IMR-90 (cell line): ENCODE measurements at regions not wholly inside any gene's neighbourhood (a gene's known extent, or its start where the extent isn't known, plus 50 kb on each side); places are given as distances from the start of the nearest gene placed in this dataset.

Experiments
- ATAC-seq: fragments of 200-7000 bp; cut with Tn5 transposase; 2 replicates; pipeline ENCODE4 v1.9.1; 2020; ENCODE audit warnings: low read depth, mild to moderate bottlenecking, moderate library complexity
- BruUV-seq: library from RNA; stranded (reverse); fragments of 400-500 nt; replicated peaks from 2 replicates; lab custom pipeline; 2021; lab: Mats Ljungman, UMichigan
- CTCF ChIA-PET: fragments of 300-600 bp; formaldehyde crosslinking; extraction: SDS; loops from one replicate; lab custom pipeline; 2021; ENCODE audit warnings: antibody characterized with exemption; lab: Yijun Ruan, JAX
- POLR2A ChIA-PET: fragments of 300-600 bp; sonication (Branson Sonifier 250); formaldehyde crosslinking; loops from one replicate; lab custom pipeline; 2022; ENCODE audit warnings: antibody characterized with exemption; ENCODE audit not compliant: unreplicated experiment; lab: Charles Lee
- DNase-seq: peaks from one replicate; pipeline ENCODE4 v3.0.0; 2013
- H2AFZ ChIP-seq: replicated peaks from 2 replicates; pipeline ENCODE3; 2013; ENCODE audit warnings: low read length, mild to moderate bottlenecking; ENCODE audit not compliant: poor library complexity
- H2AK5ac ChIP-seq: 2 replicates; pipeline ENCODE4 v1.6.1; 2013; ENCODE audit warnings: low read depth, low read length, inconsistent platforms
- H2AK9ac ChIP-seq: replicated peaks from 2 replicates; pipeline ENCODE3; 2013; ENCODE audit warnings: mild to moderate bottlenecking, low read depth, low read length, moderate library complexity; ENCODE audit not compliant: poor library complexity
- H2BK120ac ChIP-seq: 2 replicates; pipeline ENCODE4 v1.6.1; 2013; ENCODE audit warnings: low read depth, low read length, inconsistent platforms
- H2BK15ac ChIP-seq: 3 replicates; pipeline ENCODE4 v1.6.1; 2013; ENCODE audit warnings: low read depth, low read length, inconsistent platforms
- H2BK20ac ChIP-seq: 2 replicates; pipeline ENCODE4 v1.6.1; 2013; ENCODE audit warnings: low read depth, mild to moderate bottlenecking, inconsistent platforms, low read length, moderate library complexity
- H2BK5ac ChIP-seq: 2 replicates; pipeline ENCODE4 v1.6.1; 2013; ENCODE audit warnings: mild to moderate bottlenecking, low read depth, low read length, inconsistent platforms; ENCODE audit not compliant: poor library complexity, severe bottlenecking
- H3K14ac ChIP-seq: replicated peaks from 2 replicates; pipeline ENCODE4 v1.6.1; 2013; ENCODE audit warnings: low read depth, low read length, inconsistent platforms
- H3K18ac ChIP-seq: 2 replicates; pipeline ENCODE4 v1.6.1; 2013; ENCODE audit warnings: low read depth, low read length, control low read depth
- H3K23ac ChIP-seq: 2 replicates; pipeline ENCODE4 v1.6.1; 2013; ENCODE audit warnings: low read depth, low read length, inconsistent platforms
- H3K27ac ChIP-seq: 2 replicates; pipeline ENCODE4 v1.5.1; 2013; ENCODE audit warnings: mild to moderate bottlenecking, control low read depth, low read length; ENCODE audit not compliant: insufficient read depth
- H3K27me3 ChIP-seq: 2 replicates; pipeline ENCODE4 v1.6.1; 2013; ENCODE audit warnings: low read length; ENCODE audit not compliant: control insufficient read depth, insufficient read depth
- H3K36me3 ChIP-seq: 2 replicates; pipeline ENCODE4 v1.6.1; 2013; ENCODE audit warnings: low read length, mixed read lengths; ENCODE audit not compliant: control insufficient read depth, insufficient read depth
- H3K4ac ChIP-seq: 2 replicates; pipeline ENCODE4 v1.6.1; 2013; ENCODE audit warnings: low read depth, low read length, inconsistent platforms
- H3K4me1 ChIP-seq: 2 replicates; pipeline ENCODE4 v1.6.1; 2013; ENCODE audit warnings: low read length, mixed read lengths; ENCODE audit not compliant: control insufficient read depth, insufficient read depth
- H3K4me2 ChIP-seq: 2 replicates; pipeline ENCODE4 v1.6.1; 2013; ENCODE audit warnings: low read depth, mild to moderate bottlenecking, control low read depth, low read length, moderate library complexity
- H3K4me3 ChIP-seq: 2 replicates; pipeline ENCODE4 v1.5.1; 2013; ENCODE audit warnings: low read depth, mild to moderate bottlenecking, control low read depth, low read length, moderate library complexity; ENCODE audit not compliant: insufficient read depth
- H3K56ac ChIP-seq: 2 replicates; pipeline ENCODE4 v1.6.1; 2013; ENCODE audit warnings: low read length, inconsistent platforms; ENCODE audit not compliant: insufficient read depth; ENCODE audit errors: extremely low read depth
- H3K79me1 ChIP-seq, 2 experiments: 2 replicates each; pipeline ENCODE4 v1.6.1; 2013; ENCODE audit warnings: low read length in 2 of 2, inconsistent platforms in 1 of 2, low read depth in 1 of 2
- H3K9ac ChIP-seq: 2 replicates; pipeline ENCODE4 v1.6.1; 2013; ENCODE audit warnings: low read depth, low read length, control low read depth
- H3K9me1 ChIP-seq: 2 replicates; pipeline ENCODE4 v1.6.1; 2013; ENCODE audit warnings: low read length, inconsistent platforms; ENCODE audit not compliant: insufficient read depth
- H3K9me3 ChIP-seq: 2 replicates; pipeline ENCODE4 v1.6.1; 2013; ENCODE audit warnings: low read length; ENCODE audit not compliant: control insufficient read depth, insufficient read depth
- H4K20me1 ChIP-seq: 2 replicates; pipeline ENCODE4 v1.6.1; 2013; ENCODE audit warnings: low read length, inconsistent platforms; ENCODE audit not compliant: insufficient read depth
- H4K5ac ChIP-seq: 2 replicates; pipeline ENCODE4 v1.6.1; 2013; ENCODE audit warnings: mild to moderate bottlenecking, low read depth, low read length, control low read depth
- H4K8ac ChIP-seq, 2 experiments: 2 replicates each; pipeline ENCODE4 v1.6.1; 2013; ENCODE audit warnings: low read depth in 2 of 2, low read length in 2 of 2, control low read depth in 1 of 2, inconsistent platforms in 1 of 2
- H4K91ac ChIP-seq: 2 replicates; pipeline ENCODE4 v1.6.1; 2013; ENCODE audit warnings: low read depth, low read length, inconsistent platforms; ENCODE audit not compliant: insufficient read depth
- BHLHE40 ChIP-seq: fragments of 150-350 bp; IDR thresholded peaks from 2 replicates; pipeline ENCODE4 v1.6.1; 2016; ENCODE audit warnings: mild to moderate bottlenecking, low read depth, low read length
- CEBPB ChIP-seq: IDR thresholded peaks from 2 replicates; pipeline ENCODE4 v1.6.1; 2012; ENCODE audit warnings: low read depth, low read length, improper control_type of control experiment
- RCOR1 ChIP-seq: IDR thresholded peaks from 2 replicates; pipeline ENCODE4 v1.6.1; 2012; ENCODE audit warnings: mild to moderate bottlenecking, low read length, improper control_type of control experiment; ENCODE audit not compliant: insufficient replicate concordance
- RFX5 ChIP-seq: IDR thresholded peaks from 2 replicates; pipeline ENCODE4 v1.8.0; 2012; ENCODE audit warnings: low read depth, mild to moderate bottlenecking, low read length, moderate library complexity
- WGBS, 2 experiments: methylation state at CpG; one replicate each; pipeline versions ENCODE4 v1.1.5 to v1.1.7; 2013; ENCODE audit warnings: missing lambda C conversion rate in 2 of 2; ENCODE audit not compliant: insufficient read length in 1 of 2; ENCODE audit errors: extremely low coverage in 2 of 2; 5-methylcytosine and 5-hydroxymethylcytosine counted together
- dilution Hi-C: fragments of 300-500 bp; cut with HindIII; formaldehyde crosslinking; loops from one replicate; pipeline ENCODE4 v1.14.3; 2018; ENCODE audit warnings: low sequenced_read_pairs; ENCODE audit not compliant: unreplicated experiment
- in situ Hi-C: fragments of 300-500 bp; cut with MboI; formaldehyde crosslinking; loops from 3 replicates; pipeline ENCODE4 v1.14.3; 2019; ENCODE audit warnings: low sequenced_read_pairs, inconsistent platforms, mixed read lengths
- intact Hi-C: fragments of 100-400 bp; cut with micrococcal nuclease; formaldehyde crosslinking; loops from 2 replicates; pipeline ENCODE4 v1.10.0; 2022
- TF ChIP-seq, protein P1 (sequence below): conservative IDR thresholded peaks from 2 replicates; pipeline ENCODE4 v1.5.1; 2012; ENCODE audit warnings: mild to moderate bottlenecking, low read depth, low read length, improper control_type of control experiment
- TF ChIP-seq, protein P2 (sequence below): fragments of 150-350 bp; IDR thresholded peaks from 2 replicates; pipeline ENCODE4 v1.6.1; 2017; ENCODE audit warnings: mild to moderate bottlenecking, antibody characterized with exemption, low read length, low read depth
- TF ChIP-seq, protein P3 (sequence below): fragments of 150-350 bp; IDR thresholded peaks from 2 replicates; pipeline ENCODE4 v1.6.1; 2016; ENCODE audit warnings: low read depth, mild to moderate bottlenecking, low read length, moderate library complexity, borderline replicate concordance

DNA sequence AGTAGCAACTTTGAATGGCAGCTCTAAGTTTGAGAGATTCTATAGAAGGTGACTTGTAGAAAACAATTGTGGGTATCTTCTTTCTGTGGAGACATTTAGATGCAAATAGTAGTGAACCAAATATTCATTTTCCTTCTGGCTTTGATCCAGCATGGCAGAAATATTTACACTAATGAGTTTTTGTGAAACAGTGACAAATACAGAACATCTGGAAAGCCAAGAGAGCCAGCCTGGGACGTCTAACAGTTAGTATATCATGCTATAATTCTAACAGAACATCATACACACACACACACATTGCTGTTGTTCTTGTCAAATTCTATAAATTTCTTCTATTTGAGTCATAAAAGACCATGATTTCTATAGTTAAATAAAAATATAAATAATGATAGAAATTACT is 1777.9 kb downstream of the ARAP2 start:
- Histone ChIP-seq H4K5ac (no peak overlapping the region), H2AK9ac (no peak overlapping the region), H3K36me3 (no peaks in the 10 kb centered on the region), H3K18ac (no peak overlapping the region), H3K27ac (no peak overlapping the region), H3K9ac (no peak overlapping the region), H3K79me1 (no peaks in the 10 kb centered on the region), H3K9me3 (no peaks in the 10 kb centered on the region), H4K91ac (no peak overlapping the region), H3K23ac (no peak overlapping the region), H2BK5ac (no peak overlapping the region), H3K9me1 (no peaks in the 10 kb centered on the region), H3K27me3 (no peaks in the 10 kb centered on the region), H4K20me1 (no peaks in the 10 kb centered on the region), H3K14ac (no peak overlapping the region), H3K4me3 (no peak overlapping the region), H2BK20ac (no peak overlapping the region), H2AFZ (no peak overlapping the region), H2BK120ac (no peak overlapping the region), H2AK5ac (no peak overlapping the region), H3K56ac (no peak overlapping the region), H3K4ac (no peak overlapping the region), H2BK15ac (no peak overlapping the region), H4K8ac (no peak overlapping the region), H3K4me1 (no peaks in the 10 kb centered on the region), H3K4me2 (no peak overlapping the region)
- no peak for DNase-seq
- ATAC-seq, result no peak
- no CpG with 5 or more reads among the region's 1 CpG for WGBS, 2 experiments
- BruUV-seq, result no TSS peak
- dilution Hi-C loops (no loop called here), intact Hi-C loops (no loop called here), in situ Hi-C loops (no loop called here)
- ChIA-PET POLR2A (no interaction called here), CTCF (no interaction called here)
- no peak for TF ChIP-seq BHLHE40
- TF ChIP-seq RCOR1, result no peak
- no peak for TF ChIP-seq RFX5
- no peak for TF ChIP-seq CEBPB
- TF ChIP-seq, protein P1, sequence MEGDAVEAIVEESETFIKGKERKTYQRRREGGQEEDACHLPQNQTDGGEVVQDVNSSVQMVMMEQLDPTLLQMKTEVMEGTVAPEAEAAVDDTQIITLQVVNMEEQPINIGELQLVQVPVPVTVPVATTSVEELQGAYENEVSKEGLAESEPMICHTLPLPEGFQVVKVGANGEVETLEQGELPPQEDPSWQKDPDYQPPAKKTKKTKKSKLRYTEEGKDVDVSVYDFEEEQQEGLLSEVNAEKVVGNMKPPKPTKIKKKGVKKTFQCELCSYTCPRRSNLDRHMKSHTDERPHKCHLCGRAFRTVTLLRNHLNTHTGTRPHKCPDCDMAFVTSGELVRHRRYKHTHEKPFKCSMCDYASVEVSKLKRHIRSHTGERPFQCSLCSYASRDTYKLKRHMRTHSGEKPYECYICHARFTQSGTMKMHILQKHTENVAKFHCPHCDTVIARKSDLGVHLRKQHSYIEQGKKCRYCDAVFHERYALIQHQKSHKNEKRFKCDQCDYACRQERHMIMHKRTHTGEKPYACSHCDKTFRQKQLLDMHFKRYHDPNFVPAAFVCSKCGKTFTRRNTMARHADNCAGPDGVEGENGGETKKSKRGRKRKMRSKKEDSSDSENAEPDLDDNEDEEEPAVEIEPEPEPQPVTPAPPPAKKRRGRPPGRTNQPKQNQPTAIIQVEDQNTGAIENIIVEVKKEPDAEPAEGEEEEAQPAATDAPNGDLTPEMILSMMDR, result no peak
- TF ChIP-seq, protein P2, sequence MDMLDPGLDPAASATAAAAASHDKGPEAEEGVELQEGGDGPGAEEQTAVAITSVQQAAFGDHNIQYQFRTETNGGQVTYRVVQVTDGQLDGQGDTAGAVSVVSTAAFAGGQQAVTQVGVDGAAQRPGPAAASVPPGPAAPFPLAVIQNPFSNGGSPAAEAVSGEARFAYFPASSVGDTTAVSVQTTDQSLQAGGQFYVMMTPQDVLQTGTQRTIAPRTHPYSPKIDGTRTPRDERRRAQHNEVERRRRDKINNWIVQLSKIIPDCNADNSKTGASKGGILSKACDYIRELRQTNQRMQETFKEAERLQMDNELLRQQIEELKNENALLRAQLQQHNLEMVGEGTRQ, result no peak
- TF ChIP-seq, protein P3, sequence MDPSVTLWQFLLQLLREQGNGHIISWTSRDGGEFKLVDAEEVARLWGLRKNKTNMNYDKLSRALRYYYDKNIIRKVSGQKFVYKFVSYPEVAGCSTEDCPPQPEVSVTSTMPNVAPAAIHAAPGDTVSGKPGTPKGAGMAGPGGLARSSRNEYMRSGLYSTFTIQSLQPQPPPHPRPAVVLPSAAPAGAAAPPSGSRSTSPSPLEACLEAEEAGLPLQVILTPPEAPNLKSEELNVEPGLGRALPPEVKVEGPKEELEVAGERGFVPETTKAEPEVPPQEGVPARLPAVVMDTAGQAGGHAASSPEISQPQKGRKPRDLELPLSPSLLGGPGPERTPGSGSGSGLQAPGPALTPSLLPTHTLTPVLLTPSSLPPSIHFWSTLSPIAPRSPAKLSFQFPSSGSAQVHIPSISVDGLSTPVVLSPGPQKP, result no peak
